Epithelial cell of esophagus (primary cell): ENCODE measurements at regions not wholly inside any gene's neighbourhood (a gene's known extent, or its start where the extent isn't known, plus 50 kb on each side); places are given as distances from the start of the nearest gene placed in this dataset.
"Not testable (repeated sequence)": the region's sequence is repeated elsewhere in the genome, so short reads cannot be mapped to it uniquely, and the experiment has no call there.

Experiments
- DNase-seq: peaks from one replicate; pipeline ENCODE4 v3.0.0; 2010; ENCODE audit warnings: low read depth
- H3K4me3 ChIP-seq: 2 replicates; pipeline ENCODE4 v1.5.1; 2011; ENCODE audit warnings: mild to moderate bottlenecking, low read length, control low read depth
- CTCF ChIP-seq: IDR thresholded peaks from 2 replicates; pipeline ENCODE4 v1.5.1; 2011; ENCODE audit warnings: low read depth, mild to moderate bottlenecking, low read length, control low read depth, inconsistent platforms; ENCODE audit not compliant: insufficient read depth; ENCODE audit errors: missing control alignments

GRCh38 chr20:48132834-48133233 lies 347.6 kb upstream of the SULF2 start:
- no peak for DNase-seq

GRCh38 chr20:48131581-48131980 lies 346.3 kb upstream of the SULF2 start:
- DNase-seq, result no peak
- no peak for TF ChIP-seq CTCF
- no peak overlapping the region for H3K4me3 ChIP-seq

More at GRCh38 chr20:48132834-48133233, 347.6 kb upstream of the SULF2 start:
- TF ChIP-seq CTCF, result no peak
- H3K4me3 ChIP-seq, result no peak overlapping the region

GRCh38 chr20:48129345-48129942 lies 344.2 kb upstream of the SULF2 start:
- H3K4me3 ChIP-seq, result no peak overlapping the region
- no peak for DNase-seq
- no peak for TF ChIP-seq CTCF

- peak; percentile 53 for DNase-seq
- no peak overlapping the region for H3K4me3 ChIP-seq
- TF ChIP-seq CTCF, result no peak
Measured at GRCh38 chr20:48128436-48128835, 343.2 kb upstream of the SULF2 start.

GRCh38 chr20:48127964-48128363 lies 342.7 kb upstream of the SULF2 start:
- not testable (repeated sequence) for H3K4me3 ChIP-seq
- DNase-seq, result peak; percentile 76

GRCh38 chr20:48127133-48127532 lies 341.9 kb upstream of the SULF2 start:
- not testable (repeated sequence) for DNase-seq, H3K4me3 ChIP-seq

GRCh38 chr20:48126227-48126740 lies 341.0 kb upstream of the SULF2 start:
- no peak overlapping the region for H3K4me3 ChIP-seq
- no peak for DNase-seq
- TF ChIP-seq CTCF, result no peak

- DNase-seq, result no peak
Measured at GRCh38 chr20:48124960-48125359, 339.7 kb upstream of the SULF2 start.

More at GRCh38 chr20:48124960-48125359, 339.7 kb upstream of the SULF2 start:
- TF ChIP-seq CTCF, result no peak
- no peak overlapping the region for H3K4me3 ChIP-seq
